MM.1S (cell line): ENCODE measurements at regions not wholly inside any gene's neighbourhood (a gene's known extent, or its start where the extent isn't known, plus 50 kb on each side); places are given as distances from the start of the nearest gene placed in this dataset.

ENCODE experiments used
- DNase-seq: peaks from one replicate; pipeline ENCODE4 v3.0.0-alpha.2; 2015
- H2AFZ ChIP-seq: fragments of 300-600 bp; sonication (generic); 2 replicates; pipeline ENCODE4 v1.6.0; 2016; ENCODE audit warnings: antibody characterized with exemption, low read length
- H3F3A ChIP-seq: fragments of 300-600 bp; sonication (generic); 2 replicates; pipeline ENCODE4 v1.6.1; 2016; ENCODE audit warnings: mild to moderate bottlenecking, antibody characterized with exemption, low read length, moderate library complexity, mixed read lengths; ENCODE audit not compliant: insufficient read depth
- H3K27ac ChIP-seq: fragments of 300-600 bp; sonication (generic); 2 replicates; pipeline ENCODE4 v1.5.1; 2016; ENCODE audit warnings: mild to moderate bottlenecking, low read length
- H3K27me3 ChIP-seq: fragments of 300-600 bp; sonication (generic); replicated peaks from 2 replicates; pipeline ENCODE4 v1.6.0; 2016; ENCODE audit warnings: low read length; ENCODE audit not compliant: insufficient read depth
- H3K36me3 ChIP-seq: fragments of 300-600 bp; sonication (generic); replicated peaks from 2 replicates; pipeline ENCODE4 v1.6.1; 2016; ENCODE audit warnings: mild to moderate bottlenecking, low read length, mixed read lengths; ENCODE audit not compliant: insufficient read depth
- H3K4me1 ChIP-seq: fragments of 300-600 bp; sonication (generic); 2 replicates; pipeline ENCODE4 v1.6.1; 2016; ENCODE audit warnings: low read length, mixed read lengths
- H3K4me2 ChIP-seq: fragments of 300-600 bp; sonication (generic); 2 replicates; pipeline ENCODE4 v1.6.0; 2016; ENCODE audit warnings: low read depth, low read length
- H3K4me3 ChIP-seq: fragments of 300-600 bp; sonication (generic); 2 replicates; pipeline ENCODE4 v1.5.1; 2016; ENCODE audit warnings: low read length, mixed read lengths
- H3K79me2 ChIP-seq: fragments of 300-600 bp; sonication (generic); 2 replicates; pipeline ENCODE4 v1.6.1; 2016; ENCODE audit warnings: mixed run types, low read length, mixed read lengths
- H3K9ac ChIP-seq: fragments of 300-600 bp; sonication (generic); 2 replicates; pipeline ENCODE4 v1.6.1; 2016; ENCODE audit warnings: low read length, mixed read lengths
- H3K9me2 ChIP-seq: fragments of 300-600 bp; sonication (generic); replicated peaks from 2 replicates; pipeline ENCODE4 v1.6.1; 2016; ENCODE audit warnings: mild to moderate bottlenecking, low read length, mixed read lengths; ENCODE audit not compliant: insufficient read depth
- H3K9me3 ChIP-seq: fragments of 300-600 bp; sonication (generic); replicated peaks from 2 replicates; pipeline ENCODE4 v1.6.1; 2016; ENCODE audit warnings: mild to moderate bottlenecking, low read length, mixed read lengths; ENCODE audit not compliant: insufficient read depth
- H4K20me1 ChIP-seq: fragments of 300-600 bp; sonication (generic); 2 replicates; pipeline ENCODE4 v1.6.1; 2016; ENCODE audit warnings: mild to moderate bottlenecking, low read length, moderate library complexity, mixed read lengths; ENCODE audit not compliant: insufficient read depth
- CTCF ChIP-seq: fragments of 300-600 bp; sonication (generic); IDR thresholded peaks from 2 replicates; pipeline ENCODE4 v1.5.1; 2016; ENCODE audit warnings: antibody characterized with exemption, low read length, mixed read lengths
- EZH2 ChIP-seq: fragments of 300-600 bp; sonication (generic); optimal IDR thresholded peaks from 2 replicates; pipeline ENCODE3; 2017; ENCODE audit warnings: low read depth, mild to moderate bottlenecking, antibody characterized with exemption, low read length, mixed read lengths
- EZH2phosphoT487 ChIP-seq: fragments of 300-600 bp; sonication (generic); IDR thresholded peaks from 2 replicates; pipeline ENCODE4 v1.6.1; 2018; ENCODE audit warnings: antibody characterized with exemption, low read length

- Histone ChIP-seq H4K20me1 (no peaks in the 10 kb centered on the region), H3K4me1 (no peaks in the 10 kb centered on the region), H3K36me3 (no peaks in the 10 kb centered on the region), H3K27ac (no peak overlapping the region), H3K27me3 (no peaks in the 10 kb centered on the region), H3K79me2 (no peaks in the 10 kb centered on the region), H3K9me3 (no peaks in the 10 kb centered on the region), H3K9ac (no peak overlapping the region), H3K4me2 (no peak overlapping the region), H3K4me3 (no peak overlapping the region), H2AFZ (no peak overlapping the region), H3K9me2 (no peaks in the 10 kb centered on the region), H3F3A (no peaks in the 10 kb centered on the region)
- no peak for DNase-seq
- TF ChIP-seq CTCF = no peak
- no peak for TF ChIP-seq EZH2
- no peak for TF ChIP-seq EZH2phosphoT487
Measured at GRCh38 chr16:47855431-47855830, 300.4 kb downstream of the ABCC12 start.

GRCh38 chr16:47854737-47855136 is 301.1 kb downstream of the ABCC12 start:
- H3K36me3 ChIP-seq = no peaks in the 10 kb centered on the region
- H2AFZ ChIP-seq = no peak overlapping the region
- no peak overlapping the region for H3K4me2 ChIP-seq
- H3K9me2 ChIP-seq = no peaks in the 10 kb centered on the region
- TF ChIP-seq CTCF = no peak
- no peak for TF ChIP-seq EZH2
- no peak for TF ChIP-seq EZH2phosphoT487
- H3F3A ChIP-seq = no peaks in the 10 kb centered on the region
- H4K20me1 ChIP-seq = no peaks in the 10 kb centered on the region
- H3K79me2 ChIP-seq = no peaks in the 10 kb centered on the region
- no peak overlapping the region for H3K9ac ChIP-seq
- H3K27me3 ChIP-seq = no peaks in the 10 kb centered on the region
- no peaks in the 10 kb centered on the region for H3K4me1 ChIP-seq
- H3K27ac ChIP-seq = no peak overlapping the region
- H3K9me3 ChIP-seq = no peaks in the 10 kb centered on the region
- no peak for DNase-seq
- H3K4me3 ChIP-seq = no peak overlapping the region

GRCh38 chr16:47852991-47853390 is 302.8 kb downstream of the ABCC12 start:
- Histone ChIP-seq H3K9me2 (no peaks in the 10 kb centered on the region), H4K20me1 (no peaks in the 10 kb centered on the region), H3K4me3 (no peak overlapping the region), H3K27ac (no peak overlapping the region), H3K36me3 (no peaks in the 10 kb centered on the region), H3K9me3 (no peaks in the 10 kb centered on the region), H3K9ac (no peak overlapping the region), H3K79me2 (no peaks in the 10 kb centered on the region), H3K4me1 (no peaks in the 10 kb centered on the region), H3F3A (no peaks in the 10 kb centered on the region), H3K4me2 (no peak overlapping the region), H3K27me3 (no peaks in the 10 kb centered on the region), H2AFZ (no peak overlapping the region)
- TF ChIP-seq CTCF (no peak), EZH2phosphoT487 (no peak), EZH2 (no peak)
- DNase-seq = no peak
